PC-3 (cell line): ENCODE measurements at regions not wholly inside any gene's neighbourhood (a gene's known extent, or its start where the extent isn't known, plus 50 kb on each side); places are given as distances from the start of the nearest gene placed in this dataset.

ENCODE experiments used
- CTCF ChIP-seq: fragments of 300-600 bp; sonication (generic); conservative IDR thresholded peaks from 2 replicates; pipeline ENCODE4 v1.5.1; 2017; ENCODE audit warnings: antibody characterized with exemption, low read depth, mild to moderate bottlenecking, low read length
- EZH2 ChIP-seq: fragments of 300-600 bp; sonication (generic); IDR thresholded peaks from one replicate; pipeline ENCODE4 v1.6.1; 2017; ENCODE audit warnings: antibody characterized with exemption, mild to moderate bottlenecking, low read length; ENCODE audit not compliant: unreplicated experiment

- TF ChIP-seq CTCF (no peak), EZH2 (no peak)
These were observed 603.1 kb downstream of the ETNK1 start for GRCh38 chr12:23228101-23228500.
